OCI-LY3 (cell line): ENCODE measurements at regions not wholly inside any gene's neighbourhood (a gene's known extent, or its start where the extent isn't known, plus 50 kb on each side); places are given as distances from the start of the nearest gene placed in this dataset.

Experiments
- H2AFZ ChIP-seq: fragments of 200-600, 300-600 bp; shearing (Covaris generic); 2 replicates; pipeline ENCODE4 v1.6.0; 2014; ENCODE audit warnings: antibody characterized with exemption, low read depth, low read length
- H3K27ac ChIP-seq: fragments of 200-600, 300-600 bp; sonication (generic); 2 replicates; pipeline ENCODE4 v1.5.1; 2014; ENCODE audit warnings: mild to moderate bottlenecking, low read length, moderate library complexity, mixed read lengths
- H3K27me3 ChIP-seq: fragments of 200-600, 300-600 bp; sonication (generic); 2 replicates; pipeline ENCODE4 v1.6.1; 2014; ENCODE audit warnings: low read depth, low read length, mixed read lengths
- H3K36me3 ChIP-seq: fragments of 200-600, 300-600 bp; sonication (generic); replicated peaks from 2 replicates; pipeline ENCODE3; 2014; ENCODE audit warnings: low read depth, low read length, mixed read lengths
- H3K4me1 ChIP-seq: fragments of 300-600, 200-600 bp; sonication (generic); 2 replicates; pipeline ENCODE4 v1.6.1; 2014; ENCODE audit warnings: low read length, mixed read lengths
- H3K4me2 ChIP-seq: fragments of 200-600, 300-600 bp; sonication (generic); 2 replicates; pipeline ENCODE4 v1.6.1; 2014; ENCODE audit warnings: low read length, mixed read lengths
- H3K4me3 ChIP-seq: fragments of 300-600, 200-600 bp; sonication (generic); 2 replicates; pipeline ENCODE4 v1.5.1; 2014; ENCODE audit warnings: antibody characterized with exemption, mild to moderate bottlenecking, low read length, moderate library complexity
- H3K79me2 ChIP-seq: fragments of 300-600, 200-600 bp; shearing (Covaris generic); 2 replicates; pipeline ENCODE4 v1.6.1; 2014; ENCODE audit warnings: mild to moderate bottlenecking, low read length, mixed read lengths
- H3K9ac ChIP-seq: fragments of 300-600, 200-600 bp; shearing (Covaris generic); 2 replicates; pipeline ENCODE4 v1.6.0; 2014; ENCODE audit warnings: mild to moderate bottlenecking, low read length, moderate library complexity
- H3K9me3 ChIP-seq: fragments of 200-600, 300-600 bp; shearing (Covaris generic); 2 replicates; pipeline ENCODE4 v1.6.1; 2014; ENCODE audit warnings: low read length, mixed read lengths; ENCODE audit not compliant: insufficient read depth
- H4K20me1 ChIP-seq: fragments of 200-600, 300-600 bp; sonication (generic); 2 replicates; pipeline ENCODE4 v1.6.1; 2016; ENCODE audit warnings: low read length, mixed read lengths; ENCODE audit not compliant: insufficient read depth
- EZH2phosphoT487 ChIP-seq: fragments of 200-600 bp; shearing (Covaris generic); IDR thresholded peaks from 2 replicates; pipeline ENCODE4 v1.6.1; 2018; ENCODE audit warnings: antibody characterized with exemption, mixed run types, low read depth
- TF ChIP-seq, protein P1 (sequence below): fragments of 200-600, 300-600 bp; sonication (generic); IDR thresholded peaks from 2 replicates; pipeline ENCODE4 v1.5.1; 2014; ENCODE audit warnings: antibody characterized with exemption, low read length, low read depth

DNA sequence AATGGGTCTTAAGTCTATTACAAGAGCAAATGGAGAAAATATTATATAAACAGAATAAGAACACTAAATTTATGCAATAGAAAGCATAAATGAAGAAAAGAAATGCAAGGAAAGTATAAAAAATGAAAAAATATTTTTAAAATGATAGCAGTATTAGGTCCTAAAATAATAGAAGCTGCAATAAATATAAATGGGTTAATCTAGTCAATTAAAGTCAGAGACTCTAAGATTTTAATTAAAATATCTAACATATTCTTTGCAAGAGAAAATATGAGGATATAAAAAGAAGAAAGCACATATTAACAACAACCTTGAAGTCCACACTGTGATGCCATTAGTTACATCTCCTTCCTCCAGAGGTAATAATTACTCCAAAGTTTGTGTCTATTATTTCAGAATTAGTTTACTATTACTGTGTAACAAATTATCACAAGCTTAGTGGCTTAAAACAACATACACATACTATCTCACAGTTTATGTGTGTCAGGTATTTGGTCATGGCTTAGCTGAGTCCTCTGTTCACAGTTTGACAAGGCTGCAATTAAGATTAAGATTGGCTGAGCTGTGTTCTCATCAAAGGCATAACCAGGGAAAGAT, 174.9 kb downstream of the NAA11 start:
- no peak overlapping the region for H3K27ac ChIP-seq
- no peaks in the 10 kb centered on the region for H3K36me3 ChIP-seq
- no peaks in the 10 kb centered on the region for H3K9me3 ChIP-seq
- H3K9ac ChIP-seq = no peak overlapping the region
- no peaks in the 10 kb centered on the region for H3K79me2 ChIP-seq
- no peaks in the 10 kb centered on the region for H3K4me1 ChIP-seq
- no peak overlapping the region for H2AFZ ChIP-seq
- H3K27me3 ChIP-seq = no peaks in the 10 kb centered on the region
- no peaks in the 10 kb centered on the region for H4K20me1 ChIP-seq
- no peak overlapping the region for H3K4me2 ChIP-seq
- H3K4me3 ChIP-seq = no peak overlapping the region
- no peak for TF ChIP-seq EZH2phosphoT487
- TF ChIP-seq, protein P1, sequence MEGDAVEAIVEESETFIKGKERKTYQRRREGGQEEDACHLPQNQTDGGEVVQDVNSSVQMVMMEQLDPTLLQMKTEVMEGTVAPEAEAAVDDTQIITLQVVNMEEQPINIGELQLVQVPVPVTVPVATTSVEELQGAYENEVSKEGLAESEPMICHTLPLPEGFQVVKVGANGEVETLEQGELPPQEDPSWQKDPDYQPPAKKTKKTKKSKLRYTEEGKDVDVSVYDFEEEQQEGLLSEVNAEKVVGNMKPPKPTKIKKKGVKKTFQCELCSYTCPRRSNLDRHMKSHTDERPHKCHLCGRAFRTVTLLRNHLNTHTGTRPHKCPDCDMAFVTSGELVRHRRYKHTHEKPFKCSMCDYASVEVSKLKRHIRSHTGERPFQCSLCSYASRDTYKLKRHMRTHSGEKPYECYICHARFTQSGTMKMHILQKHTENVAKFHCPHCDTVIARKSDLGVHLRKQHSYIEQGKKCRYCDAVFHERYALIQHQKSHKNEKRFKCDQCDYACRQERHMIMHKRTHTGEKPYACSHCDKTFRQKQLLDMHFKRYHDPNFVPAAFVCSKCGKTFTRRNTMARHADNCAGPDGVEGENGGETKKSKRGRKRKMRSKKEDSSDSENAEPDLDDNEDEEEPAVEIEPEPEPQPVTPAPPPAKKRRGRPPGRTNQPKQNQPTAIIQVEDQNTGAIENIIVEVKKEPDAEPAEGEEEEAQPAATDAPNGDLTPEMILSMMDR = no peak

- Histone ChIP-seq H3K4me2 (no peak overlapping the region), H3K27ac (no peak overlapping the region), H3K36me3 (no peaks in the 10 kb centered on the region), H3K9ac (no peak overlapping the region), H4K20me1 (no peaks in the 10 kb centered on the region), H3K4me1 (no peaks in the 10 kb centered on the region), H3K79me2 (no peaks in the 10 kb centered on the region), H3K4me3 (no peak overlapping the region), H3K9me3 (no peaks in the 10 kb centered on the region), H3K27me3 (no peaks in the 10 kb centered on the region), H2AFZ (no peak overlapping the region)
- TF ChIP-seq, protein P1 = no peak
- no peak for TF ChIP-seq EZH2phosphoT487
Observed at GRCh38 chr4:79148369-79148768, 177.5 kb downstream of the NAA11 start.

DNA sequence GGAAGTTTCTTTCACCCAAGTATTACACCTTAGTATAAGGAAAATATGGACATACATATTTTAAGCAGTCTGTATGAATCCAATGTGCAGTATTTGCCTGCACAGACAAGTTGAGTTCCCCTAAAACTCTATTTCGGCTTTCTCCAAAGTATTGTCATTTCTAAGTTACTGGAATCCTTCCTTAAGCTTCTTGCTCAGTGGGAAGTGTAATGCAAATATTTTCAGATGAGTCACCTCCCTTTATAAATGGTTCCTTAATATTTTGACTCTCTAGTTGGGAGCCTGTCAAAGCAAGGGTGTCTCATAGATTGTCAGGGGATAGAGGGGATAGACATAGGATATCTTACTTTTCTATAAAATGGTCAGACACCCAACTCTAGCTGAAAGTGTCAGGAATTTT, 178.6 kb downstream of the NAA11 start:
- no peak overlapping the region for H3K27ac ChIP-seq
- H3K27me3 ChIP-seq = no peaks in the 10 kb centered on the region
- H4K20me1 ChIP-seq = no peaks in the 10 kb centered on the region
- H3K4me1 ChIP-seq = no peaks in the 10 kb centered on the region
- TF ChIP-seq, protein P1 = no peak
- TF ChIP-seq EZH2phosphoT487 = no peak
- no peak overlapping the region for H3K4me3 ChIP-seq
- no peaks in the 10 kb centered on the region for H3K79me2 ChIP-seq
- H3K36me3 ChIP-seq = no peaks in the 10 kb centered on the region
- no peaks in the 10 kb centered on the region for H3K9me3 ChIP-seq
- no peak overlapping the region for H3K9ac ChIP-seq
- no peak overlapping the region for H3K4me2 ChIP-seq
- no peak overlapping the region for H2AFZ ChIP-seq

GRCh38 chr4:79141530-79141929, 184.3 kb downstream of the NAA11 start:
- Histone ChIP-seq H2AFZ (no peak overlapping the region), H3K79me2 (no peaks in the 10 kb centered on the region), H3K4me2 (no peak overlapping the region), H3K27ac (no peak overlapping the region), H3K36me3 (no peaks in the 10 kb centered on the region), H3K9me3 (no peaks in the 10 kb centered on the region), H4K20me1 (no peaks in the 10 kb centered on the region), H3K4me1 (no peaks in the 10 kb centered on the region), H3K27me3 (no peaks in the 10 kb centered on the region), H3K9ac (no peak overlapping the region), H3K4me3 (no peak overlapping the region)
- TF ChIP-seq, protein P1 = no peak
- TF ChIP-seq EZH2phosphoT487 = no peak
